ENCODE measurements at regions not wholly inside any gene's neighbourhood (a gene's known extent, or its start where the extent isn't known, plus 50 kb on each side); places are given as distances from the start of the nearest gene placed in this dataset.

- intact Hi-C loops (cut with DNase I; ENCODE audit: low total_unique reads): no loop called here
- no peak overlapping the region for H3K4me3 ChIP-seq
- no peaks in the 10 kb centered on the region for H3K27me3 ChIP-seq
- DNase-seq: no peak
- TF ChIP-seq EP300 (IDR thresholded peaks at IDR 0.05) (no peak), CTCF (IDR thresholded peaks at IDR 0.05) (no peak), POLR2A (IDR thresholded peaks at IDR 0.05) (no peak), POLR2AphosphoS5 (IDR thresholded peaks at IDR 0.05) (no peak)
- H3K27ac ChIP-seq: no peak overlapping the region
- H3K36me3 ChIP-seq: no peaks in the 10 kb centered on the region
- H3K4me1 ChIP-seq: peaks cover 10 to 17% (median 12%) of the 10 kb centered on the region in 4 donors
- H3K9me3 ChIP-seq: no peaks in the 10 kb centered on the region
These were observed 174.3 kb upstream of the TNFAIP3 start for GRCh38 chr6:137692806-137693205.

GRCh38 chr6:137693711-137694110, 173.3 kb upstream of the TNFAIP3 start:
- Histone ChIP-seq H3K4me3 (no peak overlapping the region), H3K4me1 (peaks cover 10 to 25% (median 15%) of the 10 kb centered on the region in 4 donors), H3K36me3 (no peaks in the 10 kb centered on the region), H3K9me3 (no peaks in the 10 kb centered on the region), H3K27ac (no peak overlapping the region), H3K27me3 (no peaks in the 10 kb centered on the region)
- TF ChIP-seq POLR2AphosphoS5 (IDR thresholded peaks at IDR 0.05) (no peak), EP300 (IDR thresholded peaks at IDR 0.05) (no peak), POLR2A (IDR thresholded peaks at IDR 0.05) (no peak), CTCF (IDR thresholded peaks at IDR 0.05) (no peak)
- intact Hi-C loops (cut with DNase I; ENCODE audit: low total_unique reads): no loop called here
- WGBS, 5 donors: 25 to 61% (median 35%) methylated on average over 1 of the region's 1 CpG
- no peak for DNase-seq

GRCh38 chr6:137696765-137697164, 170.3 kb upstream of the TNFAIP3 start:
- no peaks in the 10 kb centered on the region for H3K27me3 ChIP-seq
- no peak for TF ChIP-seq POLR2A (IDR thresholded peaks at IDR 0.05)
- no peak for TF ChIP-seq CTCF (IDR thresholded peaks at IDR 0.05)
- TF ChIP-seq EP300 (IDR thresholded peaks at IDR 0.05): no peak
- no peak for TF ChIP-seq POLR2AphosphoS5 (IDR thresholded peaks at IDR 0.05)
- H3K27ac ChIP-seq: peak overlapping the region in 2 of 5 donors; percentile 43 to 47
- intact Hi-C loops (cut with DNase I; ENCODE audit: low total_unique reads): no loop called here
- WGBS, 5 donors: 85 to 96% (median 94%) methylated on average over 4 of the region's 4 CpGs
- H3K36me3 ChIP-seq: no peaks in the 10 kb centered on the region
- no peak for DNase-seq
- H3K4me1 ChIP-seq: peaks cover 10 to 28% (median 21%) of the 10 kb centered on the region in 4 donors
- no peaks in the 10 kb centered on the region for H3K9me3 ChIP-seq
- no peak overlapping the region for H3K4me3 ChIP-seq

- H3K4me3 ChIP-seq: no peak overlapping the region
- no peaks in the 10 kb centered on the region for H3K9me3 ChIP-seq
- no peaks in the 10 kb centered on the region for H3K27me3 ChIP-seq
- TF ChIP-seq EP300 (IDR thresholded peaks at IDR 0.05): no peak
- no peak for TF ChIP-seq CTCF (IDR thresholded peaks at IDR 0.05)
- peak in 1 of 3 donors; percentile 11 for TF ChIP-seq POLR2AphosphoS5 (IDR thresholded peaks at IDR 0.05)
- TF ChIP-seq POLR2A (IDR thresholded peaks at IDR 0.05): no peak
- H3K36me3 ChIP-seq: no peaks in the 10 kb centered on the region
- 19 to 31% (median 20%) methylated on average over 2 of the region's 2 CpGs for WGBS, 5 donors
- intact Hi-C loops (cut with DNase I; ENCODE audit: low total_unique reads): no loop called here
- H3K27ac ChIP-seq: peak overlapping the region in 2 of 5 donors; percentile 43 to 47
- peaks cover 10 to 28% (median 21%) of the 10 kb centered on the region in 4 donors for H3K4me1 ChIP-seq
- DNase-seq: peak in 1 of 2 donors; percentile 67
These were observed 169.7 kb upstream of the TNFAIP3 start for GRCh38 chr6:137697267-137697938.
